ENCODE measurements at regions not wholly inside any gene's neighbourhood (a gene's known extent, or its start where the extent isn't known, plus 50 kb on each side); places are given as distances from the start of the nearest gene placed in this dataset.
A peak's percentile ranks its signal among the peaks of the same experiment; 100 is the strongest.

DNA sequence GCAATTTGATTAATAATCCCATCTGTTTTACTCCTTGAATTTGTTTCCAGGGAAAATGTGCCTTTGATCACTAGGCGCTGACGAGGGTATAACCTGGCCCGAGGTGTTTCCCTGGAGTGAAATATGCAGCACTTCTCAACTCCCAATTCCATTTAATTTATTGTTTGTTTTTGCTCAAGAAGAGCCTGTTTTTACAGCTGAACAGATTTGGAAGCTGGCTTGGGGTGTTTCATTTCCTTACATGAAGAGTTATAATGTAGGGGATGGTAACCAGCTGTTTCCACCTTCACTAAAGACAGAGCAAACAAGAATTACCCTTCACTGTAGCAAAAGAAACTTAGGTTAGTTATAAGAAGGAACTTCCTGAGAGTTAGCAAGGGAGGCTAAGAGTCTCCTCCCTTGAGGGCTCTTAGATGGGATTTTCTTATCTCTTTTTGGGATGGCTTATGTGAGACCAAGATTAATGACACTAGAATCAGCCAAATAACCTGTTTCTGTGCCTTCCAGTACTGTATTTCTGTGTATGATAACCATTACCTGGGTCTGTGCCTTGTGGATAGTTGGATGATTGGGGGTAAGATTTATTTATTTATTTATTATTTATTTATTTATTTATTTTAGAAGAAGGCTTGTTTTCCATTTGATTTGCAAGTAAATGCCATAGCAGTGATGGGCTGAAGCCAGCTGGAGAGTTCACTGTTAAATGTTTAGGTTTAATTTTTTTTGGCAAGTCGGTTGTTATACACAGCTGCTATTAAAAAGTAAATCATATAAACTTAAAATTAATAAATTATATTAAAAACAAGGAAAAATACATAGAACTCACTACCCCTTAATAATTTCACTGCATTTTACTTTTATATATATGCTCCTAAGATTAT is 162.2 kb upstream of the BMP2 start:
- no peak for DNase-seq (ENCODE audit: low read depth)
- no peak overlapping the region for H3K4me3 ChIP-seq (ENCODE audit: low read depth, low read length)
- TF ChIP-seq, protein P1, sequence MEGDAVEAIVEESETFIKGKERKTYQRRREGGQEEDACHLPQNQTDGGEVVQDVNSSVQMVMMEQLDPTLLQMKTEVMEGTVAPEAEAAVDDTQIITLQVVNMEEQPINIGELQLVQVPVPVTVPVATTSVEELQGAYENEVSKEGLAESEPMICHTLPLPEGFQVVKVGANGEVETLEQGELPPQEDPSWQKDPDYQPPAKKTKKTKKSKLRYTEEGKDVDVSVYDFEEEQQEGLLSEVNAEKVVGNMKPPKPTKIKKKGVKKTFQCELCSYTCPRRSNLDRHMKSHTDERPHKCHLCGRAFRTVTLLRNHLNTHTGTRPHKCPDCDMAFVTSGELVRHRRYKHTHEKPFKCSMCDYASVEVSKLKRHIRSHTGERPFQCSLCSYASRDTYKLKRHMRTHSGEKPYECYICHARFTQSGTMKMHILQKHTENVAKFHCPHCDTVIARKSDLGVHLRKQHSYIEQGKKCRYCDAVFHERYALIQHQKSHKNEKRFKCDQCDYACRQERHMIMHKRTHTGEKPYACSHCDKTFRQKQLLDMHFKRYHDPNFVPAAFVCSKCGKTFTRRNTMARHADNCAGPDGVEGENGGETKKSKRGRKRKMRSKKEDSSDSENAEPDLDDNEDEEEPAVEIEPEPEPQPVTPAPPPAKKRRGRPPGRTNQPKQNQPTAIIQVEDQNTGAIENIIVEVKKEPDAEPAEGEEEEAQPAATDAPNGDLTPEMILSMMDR (IDR thresholded peaks at IDR 0.05; ENCODE audit: low read depth, low read length) = no peak
- TF ChIP-seq, protein P2, sequence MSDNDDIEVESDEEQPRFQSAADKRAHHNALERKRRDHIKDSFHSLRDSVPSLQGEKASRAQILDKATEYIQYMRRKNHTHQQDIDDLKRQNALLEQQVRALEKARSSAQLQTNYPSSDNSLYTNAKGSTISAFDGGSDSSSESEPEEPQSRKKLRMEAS (IDR thresholded peaks at IDR 0.05; ENCODE audit: low read depth, low read length) = no peak
- TF ChIP-seq POLR2A (IDR thresholded peaks at IDR 0.05; ENCODE audit: extremely low read depth, insufficient read length) (no peak), MYC (IDR thresholded peaks at IDR 0.05; ENCODE audit: low read depth, low read length) (no peak)

DNA sequence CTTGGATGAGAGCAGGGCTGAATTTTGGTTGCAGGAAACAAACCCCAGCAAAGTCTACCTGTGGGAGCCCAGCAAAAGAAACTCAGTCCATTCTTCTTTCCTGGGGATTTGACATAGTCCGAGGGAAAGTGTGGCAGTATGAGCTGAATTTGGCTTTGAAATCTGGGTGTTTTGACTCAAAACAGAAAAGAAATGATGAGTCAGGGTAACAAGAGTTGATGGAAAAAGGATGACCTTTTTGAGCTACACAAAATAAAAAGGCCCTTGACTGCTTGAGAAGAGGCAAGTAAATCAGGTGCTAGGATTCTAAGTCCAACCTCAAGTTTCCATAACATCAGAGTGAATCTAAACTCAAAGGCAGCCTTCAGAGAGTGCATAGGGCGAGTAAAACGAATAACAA is 163.3 kb upstream of the BMP2 start:
- H3K4me3 ChIP-seq (ENCODE audit: low read depth, low read length) = no peak overlapping the region
- no peak for DNase-seq (ENCODE audit: low read depth)
- TF ChIP-seq, protein P2 (IDR thresholded peaks at IDR 0.05; ENCODE audit: low read depth, low read length) = no peak
- no peak for TF ChIP-seq MYC (IDR thresholded peaks at IDR 0.05; ENCODE audit: low read depth, low read length)
- no peak for TF ChIP-seq POLR2A (IDR thresholded peaks at IDR 0.05; ENCODE audit: extremely low read depth, insufficient read length)
- TF ChIP-seq, protein P1 (IDR thresholded peaks at IDR 0.05; ENCODE audit: low read depth, low read length) = no peak

DNA sequence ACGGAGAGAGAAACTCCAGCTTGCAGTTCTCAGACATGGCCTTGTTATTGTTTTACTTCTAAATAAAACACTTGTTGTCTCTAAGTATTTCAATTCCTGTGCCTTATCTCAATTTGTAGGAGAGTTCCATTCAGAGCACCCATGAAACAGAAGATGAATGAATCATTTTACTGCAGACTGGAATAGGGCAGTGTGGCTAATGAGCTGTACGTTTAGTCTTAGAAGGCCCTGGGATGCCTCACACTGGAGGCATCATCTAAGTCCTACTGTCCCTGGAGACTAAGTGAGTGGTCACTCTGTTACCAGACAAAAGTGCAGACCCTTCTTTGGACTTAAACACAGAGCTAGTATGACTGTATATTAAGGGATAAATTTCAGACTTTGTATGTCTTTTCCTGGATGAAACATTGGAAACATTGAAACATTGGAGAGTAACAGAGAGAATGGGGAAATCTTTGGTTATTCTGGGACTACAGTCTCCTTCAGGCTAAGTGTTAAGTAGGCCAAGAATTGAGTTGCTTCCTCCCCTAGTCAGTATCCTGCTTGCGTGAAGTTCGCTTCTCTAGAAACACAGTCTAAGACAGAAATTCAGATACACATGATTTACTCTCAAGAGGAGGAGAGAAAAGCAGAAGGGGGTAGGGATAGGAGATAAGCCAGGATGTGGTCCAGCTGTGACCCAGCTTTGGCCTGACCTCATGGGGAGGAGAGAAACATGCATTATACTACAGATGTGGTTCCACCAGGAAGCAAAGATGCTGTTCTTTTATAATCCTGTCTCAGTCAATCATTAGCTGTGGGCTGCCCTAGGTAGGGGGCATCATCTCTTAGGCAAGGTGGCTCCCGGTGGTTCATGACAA is 167.4 kb upstream of the BMP2 start:
- DNase-seq (ENCODE audit: low read depth) = peak; percentile 58
- no peak for TF ChIP-seq POLR2A (IDR thresholded peaks at IDR 0.05; ENCODE audit: extremely low read depth, insufficient read length)
- TF ChIP-seq, protein P1 (IDR thresholded peaks at IDR 0.05; ENCODE audit: low read depth, low read length) = no peak
- TF ChIP-seq, protein P2 (IDR thresholded peaks at IDR 0.05; ENCODE audit: low read depth, low read length) = no peak
- TF ChIP-seq MYC (IDR thresholded peaks at IDR 0.05; ENCODE audit: low read depth, low read length) = no peak
- no peak overlapping the region for H3K4me3 ChIP-seq (ENCODE audit: low read depth, low read length)

DNA sequence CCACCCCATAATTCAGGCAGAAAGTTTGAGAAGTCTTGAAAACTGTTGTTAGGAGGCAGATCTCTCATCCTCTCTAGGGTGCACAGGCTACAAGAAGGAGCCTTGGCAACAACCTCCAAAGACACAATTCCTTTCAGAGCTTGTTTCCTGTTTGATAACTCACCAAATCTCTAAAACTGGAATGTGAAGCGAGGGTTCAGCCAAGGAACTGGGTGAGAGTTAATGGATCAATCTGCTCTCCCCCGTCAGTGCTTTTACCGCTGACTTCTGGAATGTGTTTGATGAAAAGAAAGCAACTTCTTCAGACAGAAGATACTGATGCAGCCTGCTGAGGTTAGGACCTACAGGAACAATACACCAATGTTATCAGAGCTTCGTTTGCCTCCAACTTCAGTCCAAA is 171.8 kb upstream of the BMP2 start:
- no peak for DNase-seq (ENCODE audit: low read depth)
- TF ChIP-seq POLR2A (IDR thresholded peaks at IDR 0.05; ENCODE audit: extremely low read depth, insufficient read length) (no peak), MYC (IDR thresholded peaks at IDR 0.05; ENCODE audit: low read depth, low read length) (no peak)
- TF ChIP-seq, protein P1 (IDR thresholded peaks at IDR 0.05; ENCODE audit: low read depth, low read length) = no peak
- TF ChIP-seq, protein P2 (IDR thresholded peaks at IDR 0.05; ENCODE audit: low read depth, low read length) = no peak
- H3K4me3 ChIP-seq (ENCODE audit: low read depth, low read length) = no peak overlapping the region

DNA sequence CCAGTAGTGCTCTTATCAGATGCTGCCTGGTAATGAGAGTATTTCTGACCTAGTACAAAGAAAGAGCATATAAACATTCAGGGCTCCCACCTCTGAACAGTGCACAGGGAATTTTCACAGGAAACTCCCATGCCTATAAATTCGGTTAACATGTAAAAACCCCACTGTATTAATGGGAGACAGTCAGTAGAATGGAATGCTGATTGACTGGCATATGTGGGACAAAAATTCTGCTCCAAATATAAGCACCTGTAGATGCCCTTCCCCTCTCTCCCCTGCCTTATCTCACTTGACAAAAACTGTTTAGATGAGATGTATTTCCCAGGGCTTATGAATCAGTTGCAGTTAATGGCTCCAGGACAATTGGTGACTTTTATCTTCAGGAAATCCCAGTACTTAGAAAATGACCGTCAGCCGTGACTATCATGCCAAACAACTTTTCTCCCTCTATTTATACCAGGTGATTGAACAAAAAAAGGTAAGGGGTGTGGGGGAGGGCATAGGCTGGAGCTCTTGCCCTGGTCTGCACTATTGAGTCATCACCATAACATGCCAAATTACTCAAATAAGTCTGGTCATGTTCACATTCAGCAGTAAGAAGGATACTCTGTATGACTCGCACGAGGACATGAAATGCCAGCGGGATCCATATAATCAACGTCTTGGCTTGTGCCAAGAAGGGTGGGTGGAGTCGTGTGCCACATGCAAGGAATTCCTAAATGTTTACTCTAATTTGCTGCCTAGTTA is 176.4 kb upstream of the BMP2 start:
- no peak for DNase-seq (ENCODE audit: low read depth)
- TF ChIP-seq, protein P2 (IDR thresholded peaks at IDR 0.05; ENCODE audit: low read depth, low read length) = no peak
- TF ChIP-seq, protein P1 (IDR thresholded peaks at IDR 0.05; ENCODE audit: low read depth, low read length) = no peak
- TF ChIP-seq POLR2A (IDR thresholded peaks at IDR 0.05; ENCODE audit: extremely low read depth, insufficient read length) (no peak), MYC (IDR thresholded peaks at IDR 0.05; ENCODE audit: low read depth, low read length) (no peak)
- H3K4me3 ChIP-seq (ENCODE audit: low read depth, low read length) = no peak overlapping the region

Measured in NB4 (cell line).